HG03066 (cell line): ENCODE measurements at regions not wholly inside any gene's neighbourhood (a gene's known extent, or its start where the extent isn't known, plus 50 kb on each side); places are given as distances from the start of the nearest gene placed in this dataset.

Experiments
- ATAC-seq: cut with Tn5 transposase; IDR thresholded peaks from one replicate; pipeline ENCODE4 v1.9.1; 2021; ENCODE audit warnings: low read depth; ENCODE audit not compliant: unreplicated experiment

GRCh38 chr20:24789877-24790276 lies 159.2 kb upstream of the CST7 start:
- no peak for ATAC-seq

- ATAC-seq = no peak
Observed at GRCh38 chr20:24790746-24791283, 158.3 kb upstream of the CST7 start.

GRCh38 chr20:24791953-24792352 lies 157.1 kb upstream of the CST7 start:
- ATAC-seq = no peak

GRCh38 chr20:24792641-24793495 lies 156.2 kb upstream of the CST7 start:
- ATAC-seq = no peak

GRCh38 chr20:24795436-24795835 lies 153.6 kb upstream of the CST7 start:
- no peak for ATAC-seq

- ATAC-seq = no peak
Observed at GRCh38 chr20:24796236-24796635, 152.8 kb upstream of the CST7 start.

GRCh38 chr20:24797113-24797512 lies 152.0 kb upstream of the CST7 start:
- no peak for ATAC-seq

- no peak for ATAC-seq
Observed at GRCh38 chr20:24797745-24798655, 151.1 kb upstream of the CST7 start.

GRCh38 chr20:24798930-24799705 lies 150.0 kb upstream of the CST7 start:
- ATAC-seq = no peak

- ATAC-seq = no peak
Observed at GRCh38 chr20:24799971-24800580, 149.0 kb upstream of the CST7 start.

- ATAC-seq = no peak
Observed at GRCh38 chr20:24802286-24802820, 146.7 kb upstream of the CST7 start.

- no peak for ATAC-seq
Observed at GRCh38 chr20:24804481-24805206, 144.4 kb upstream of the CST7 start.

- ATAC-seq = no peak
Observed at GRCh38 chr20:24805456-24806238, 143.4 kb upstream of the CST7 start.

- no peak for ATAC-seq
Observed at GRCh38 chr20:24806705-24807676, 142.1 kb upstream of the CST7 start.

GRCh38 chr20:24808616-24809015 lies 140.5 kb upstream of the CST7 start:
- ATAC-seq = no peak

- ATAC-seq = no peak
Observed at GRCh38 chr20:24809606-24810005, 139.5 kb upstream of the CST7 start.

- no peak for ATAC-seq
Observed at GRCh38 chr20:24810676-24811407, 138.2 kb upstream of the CST7 start.
